ENCODE measurements at regions not wholly inside any gene's neighbourhood (a gene's known extent, or its start where the extent isn't known, plus 50 kb on each side); places are given as distances from the start of the nearest gene placed in this dataset.

DNA sequence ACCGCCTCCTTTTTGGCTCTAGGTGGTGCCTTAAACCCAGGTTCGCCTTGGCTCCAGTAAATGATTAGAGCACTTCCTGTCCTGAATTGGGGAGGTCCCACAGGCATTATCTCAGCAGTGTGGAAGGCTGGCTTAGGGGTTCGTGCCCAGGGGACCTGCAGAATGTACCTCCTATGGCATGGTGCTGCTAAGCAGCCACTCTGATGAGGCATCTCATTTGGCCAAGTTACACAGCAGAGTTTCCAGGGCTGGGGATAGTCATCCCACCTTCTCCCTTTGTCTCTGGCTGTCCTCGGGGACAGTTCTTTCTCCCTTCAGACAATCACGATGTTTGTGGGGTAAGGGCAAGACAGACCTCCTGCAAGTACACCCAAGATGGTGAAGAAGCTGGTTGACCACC, 371.2 kb downstream of the VPS13C start (continued):
- TF ChIP-seq TCF7 (IDR thresholded peaks at IDR 0.05; ENCODE audit: borderline replicate concordance), result no peak

DNA sequence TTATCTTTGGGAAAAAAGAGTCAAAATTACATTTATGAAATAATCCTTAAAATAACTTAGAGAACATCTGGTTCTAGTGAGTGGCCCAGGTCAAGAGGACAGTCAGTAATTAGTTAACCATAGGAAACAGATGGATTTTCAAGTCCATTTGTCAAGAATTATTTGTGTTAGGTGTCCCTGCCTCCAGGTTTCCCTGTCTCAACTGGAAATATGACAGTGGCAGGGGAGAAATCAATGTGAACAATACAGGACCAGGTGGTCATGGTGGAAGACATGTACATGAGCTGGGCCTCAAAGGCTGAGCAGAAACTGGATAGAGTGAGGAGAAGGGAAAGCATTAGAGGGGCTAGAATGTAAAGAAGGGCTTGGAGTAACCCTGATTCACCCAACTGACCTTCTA, 372.6 kb downstream of the VPS13C start:
- Histone ChIP-seq H2AFZ (ENCODE audit: control insufficient read depth, low read depth, low read length) (no peak overlapping the region), H3K4me1 (ENCODE audit: control insufficient read depth, insufficient read depth, low read length) (no peaks in the 10 kb centered on the region), H3K79me2 (ENCODE audit: control insufficient read depth, insufficient read depth, low read length) (no peaks in the 10 kb centered on the region), H3K9me3 (replicated peaks; ENCODE audit: control insufficient read depth, insufficient read depth, low read length) (no peaks in the 10 kb centered on the region), H4K20me1 (ENCODE audit: control insufficient read depth, insufficient read depth) (no peaks in the 10 kb centered on the region), H3K9ac (ENCODE audit: control insufficient read depth, insufficient read depth, low read length) (no peak overlapping the region), H3K36me3 (ENCODE audit: control insufficient read depth in 2 of 2, insufficient read depth in 2 of 2, low read length in 1 of 2) (no peaks in the 10 kb centered on the region), H3K4me2 (ENCODE audit: control insufficient read depth, insufficient read depth) (no peak overlapping the region), H3K27me3 (replicated peaks in 1 of 2; ENCODE audit: control insufficient read depth in 2 of 2, insufficient read depth in 2 of 2, low read length in 1 of 2) (peaks cover 0 to 3% of the 10 kb centered on the region in 2 experiments; a peak in 1 of 4 replicates), H3K4me3 (no peak overlapping the region), H3K27ac (ENCODE audit: control insufficient read depth, insufficient read depth) (no peak overlapping the region)
- intact Hi-C loops (cut with micrococcal nuclease; ENCODE audit: unreplicated experiment), result no loop called here
- ChIA-PET RAD21 (ENCODE audit: unreplicated experiment) (no interaction called here), CTCF (no interaction called here), SMC1A (ENCODE audit: uncharacterized antibody, unreplicated experiment) (no interaction called here), POLR2A (no interaction called here)
- in situ Hi-C loops (cut with MboI), result no loop called here
- DNase-seq (ENCODE audit: low read depth, low spot score) (no peak), ATAC-seq (no peak), FAIRE-seq (no peak)
- TF ChIP-seq SREBF1 (IDR thresholded peaks at IDR 0.05; ENCODE audit: low read length) (no peak), YY1 (IDR thresholded peaks at IDR 0.05; ENCODE audit: low read depth, low read length) (no peak), ZBTB40 (IDR thresholded peaks at IDR 0.05; ENCODE audit: borderline replicate concordance) (no peak), HCFC1 (IDR thresholded peaks at IDR 0.05; ENCODE audit: low read length) (no peak), BHLHE40 (IDR thresholded peaks at IDR 0.05; ENCODE audit: borderline replicate concordance in 1 of 2, low read depth in 2 of 2, low read length in 1 of 2) (no peak), EGR1 (IDR thresholded peaks at IDR 0.05; ENCODE audit: borderline replicate concordance in 1 of 2, low read depth in 2 of 2, low read length in 2 of 2) (no peak), MYC (IDR thresholded peaks at IDR 0.05; ENCODE audit: insufficient read depth, insufficient read length, insufficient replicate concordance, low read length, severe bottlenecking) (no peak), TBL1XR1 (IDR thresholded peaks at IDR 0.05; ENCODE audit: low read depth, low read length) (no peak)
- no TSS peak for BruUV-seq (replicated peaks)
